SH-SY5Y (cell line): ENCODE measurements at regions not wholly inside any gene's neighbourhood (a gene's known extent, or its start where the extent isn't known, plus 50 kb on each side); places are given as distances from the start of the nearest gene placed in this dataset.

Experiments used
- GATA2 ChIP-seq: IDR thresholded peaks from 2 replicates; pipeline ENCODE4 v1.6.1; 2011; ENCODE audit warnings: mild to moderate bottlenecking, low read depth, low read length
- GATA3 ChIP-seq: IDR thresholded peaks from 2 replicates; pipeline ENCODE4 v1.6.1; 2011; ENCODE audit warnings: low read depth, mild to moderate bottlenecking, low read length, moderate library complexity

GRCh38 chr2:146621656-146622055 lies 1223.2 kb upstream of the ACVR2A start:
- TF ChIP-seq GATA2 (no peak), GATA3 (no peak)

GRCh38 chr2:146615778-146616177 lies 1229.1 kb upstream of the ACVR2A start:
- TF ChIP-seq GATA2 (no peak), GATA3 (no peak)

- TF ChIP-seq GATA3 (no peak), GATA2 (no peak)
Observed at GRCh38 chr2:146608490-146608889, 1236.3 kb upstream of the ACVR2A start.

DNA sequence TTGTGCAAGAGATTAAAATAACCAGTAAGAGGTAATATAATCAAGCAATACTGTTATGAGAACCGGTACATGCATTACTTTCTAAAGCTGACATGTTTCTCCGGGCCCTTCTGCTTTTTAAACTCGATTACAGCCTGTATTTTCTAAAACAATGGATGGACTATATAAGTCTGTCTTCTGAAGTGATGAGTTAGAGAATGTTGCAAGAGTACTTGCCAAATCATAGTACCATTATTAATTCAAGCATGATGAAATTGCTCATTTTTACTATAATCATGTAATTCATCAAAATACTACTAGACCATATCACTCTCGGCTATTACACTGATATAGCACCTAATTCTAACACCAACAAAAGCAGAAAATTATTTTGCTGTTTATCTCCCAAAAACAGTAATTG lies 1240.3 kb upstream of the ACVR2A start:
- TF ChIP-seq GATA2 = no peak
- TF ChIP-seq GATA3 = no peak

GRCh38 chr2:146602856-146603255 lies 1242.0 kb upstream of the ACVR2A start:
- TF ChIP-seq GATA3 (no peak), GATA2 (no peak)

- TF ChIP-seq GATA2 = no peak
- TF ChIP-seq GATA3 = no peak
Observed at GRCh38 chr2:146602383-146602782, 1242.4 kb upstream of the ACVR2A start.

GRCh38 chr2:146598791-146599190 lies 1246.0 kb upstream of the ACVR2A start:
- no peak for TF ChIP-seq GATA2
- no peak for TF ChIP-seq GATA3

GRCh38 chr2:146597291-146597690 lies 1247.5 kb upstream of the ACVR2A start:
- TF ChIP-seq GATA3 = no peak
- no peak for TF ChIP-seq GATA2

- TF ChIP-seq GATA3 = no peak
- TF ChIP-seq GATA2 = no peak
Observed at GRCh38 chr2:146591908-146592307, 1252.9 kb upstream of the ACVR2A start.

DNA sequence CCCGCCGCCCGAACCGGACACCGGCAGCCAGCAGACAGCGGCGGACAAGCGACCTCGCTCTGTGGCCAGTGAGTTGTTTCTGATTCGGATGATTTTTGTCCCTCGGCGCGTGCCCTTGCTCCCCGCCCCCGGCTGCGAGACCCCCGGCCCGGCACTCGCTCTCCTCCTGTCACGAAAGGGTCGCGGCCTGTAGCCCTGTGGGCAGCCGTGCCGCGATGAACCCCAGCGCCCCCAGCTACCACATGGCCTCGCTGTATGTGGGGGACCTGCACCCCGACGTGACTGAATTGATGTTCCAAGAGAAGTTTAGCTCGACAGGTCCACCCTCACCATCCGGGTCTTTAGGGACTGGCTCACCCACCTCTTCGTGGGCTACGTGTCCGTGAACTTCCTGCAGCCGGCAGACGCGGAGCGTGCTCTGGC lies 1257.5 kb upstream of the ACVR2A start:
- TF ChIP-seq GATA3 (no peak), GATA2 (no peak)

DNA sequence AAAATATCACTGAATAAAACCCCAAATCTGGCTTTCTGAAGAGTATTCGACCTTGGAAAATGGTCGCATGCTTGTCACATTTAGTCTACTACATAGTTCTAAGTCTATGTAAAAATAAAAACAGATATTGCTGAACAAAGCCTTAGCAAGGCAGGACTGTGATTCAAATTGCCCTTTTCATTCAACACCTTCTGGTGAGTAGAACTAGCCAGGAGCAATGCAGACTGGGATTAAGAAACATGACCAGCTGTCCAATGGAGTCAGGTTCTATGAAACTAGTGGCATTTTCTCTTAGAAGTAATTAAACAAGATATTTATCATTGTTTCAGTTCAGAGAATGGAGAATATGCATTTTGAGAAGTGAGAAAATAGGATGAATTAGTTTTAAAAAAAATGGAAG lies 1260.5 kb upstream of the ACVR2A start:
- no peak for TF ChIP-seq GATA3
- TF ChIP-seq GATA2 = no peak

DNA sequence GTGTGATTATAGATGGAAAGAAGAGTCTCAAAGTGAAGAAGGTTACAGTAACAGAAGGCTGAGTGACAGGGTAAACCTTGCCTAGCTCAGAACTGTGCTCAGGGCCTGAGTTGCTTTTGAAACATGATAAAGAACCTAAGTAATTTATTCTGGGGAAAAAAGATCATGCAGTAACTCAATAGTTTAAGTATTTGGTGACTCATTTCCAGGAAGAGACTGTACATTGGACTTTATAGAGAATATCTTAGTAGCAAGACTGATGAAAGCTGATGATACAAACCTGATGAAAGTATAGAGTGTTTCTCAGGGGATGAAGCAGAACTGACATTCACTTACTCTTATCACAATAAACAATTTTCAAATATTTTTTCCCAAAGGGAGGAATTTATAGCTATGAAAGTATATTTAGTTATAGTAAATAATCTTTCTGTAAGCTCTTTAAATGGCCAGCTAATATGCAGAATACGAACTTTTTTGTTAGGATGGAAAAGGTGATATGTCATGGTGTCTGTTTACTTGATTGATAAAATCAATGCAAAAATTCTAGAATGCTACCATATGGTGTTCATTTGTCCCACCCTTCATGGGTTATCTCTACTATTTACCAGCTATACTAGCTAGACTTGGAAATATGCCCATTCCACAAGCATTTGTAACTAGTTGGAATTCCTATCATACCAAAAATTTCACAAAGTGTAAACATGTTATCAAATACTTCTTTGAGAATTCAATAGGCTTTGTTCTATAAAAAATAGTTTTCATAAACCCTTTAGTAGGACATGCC lies 1265.5 kb upstream of the ACVR2A start:
- TF ChIP-seq GATA2 (no peak), GATA3 (no peak)

GRCh38 chr2:146576339-146577111 lies 1268.3 kb upstream of the ACVR2A start:
- no peak for TF ChIP-seq GATA2
- TF ChIP-seq GATA3 = no peak

GRCh38 chr2:146572598-146572997 lies 1272.2 kb upstream of the ACVR2A start:
- no peak for TF ChIP-seq GATA2
- TF ChIP-seq GATA3 = no peak

DNA sequence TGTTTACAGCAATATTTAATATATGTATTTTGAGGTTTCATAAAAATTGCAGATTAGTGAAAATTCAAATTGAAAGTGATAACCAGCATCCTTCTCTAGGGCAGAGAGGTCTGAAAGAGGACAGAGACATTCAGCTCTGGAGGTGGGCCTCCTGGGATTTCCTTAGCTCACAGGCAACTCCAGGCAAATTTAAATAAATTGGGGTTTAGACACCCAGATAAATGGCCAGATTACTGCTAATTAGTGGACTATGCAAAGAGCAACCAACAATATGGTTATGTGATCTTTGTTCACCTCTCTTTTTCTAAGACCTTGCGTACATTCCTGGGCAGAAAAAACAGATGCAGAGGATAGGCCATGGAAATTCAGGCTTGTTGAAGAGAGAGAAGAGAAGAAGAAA lies 1282.8 kb upstream of the ACVR2A start:
- TF ChIP-seq GATA2 (no peak), GATA3 (no peak)
